Nephron (organoid): ENCODE measurements at regions not wholly inside any gene's neighbourhood (a gene's known extent, or its start where the extent isn't known, plus 50 kb on each side); places are given as distances from the start of the nearest gene placed in this dataset.

Experiments used
- H3K27ac Mint-ChIP-seq, 3 experiments: 2 replicates each; pipeline ENCODE4 v1.8.0; 2020; ENCODE audit warnings: mixed read lengths in 3 of 3, mild to moderate bottlenecking in 2 of 3, moderate library complexity in 1 of 3
- H3K27me3 Mint-ChIP-seq: 2 replicates; pipeline ENCODE4 v1.8.0; 2021; ENCODE audit warnings: low read depth, mild to moderate bottlenecking, moderate library complexity, mixed read lengths
- H3K36me3 Mint-ChIP-seq: 2 replicates; pipeline ENCODE4 v1.8.0; 2020; ENCODE audit warnings: low read depth, mixed read lengths
- H3K4me1 Mint-ChIP-seq: 2 replicates; pipeline ENCODE4 v1.8.0; 2020; ENCODE audit warnings: mixed read lengths
- H3K4me3 Mint-ChIP-seq, 3 experiments: 2 replicates each; pipeline ENCODE4 v1.8.0; 2020; ENCODE audit warnings: mild to moderate bottlenecking in 3 of 3, mixed read lengths in 3 of 3, moderate library complexity in 2 of 3
- H3K9me3 Mint-ChIP-seq: 2 replicates; pipeline ENCODE4 v1.8.0; 2020; ENCODE audit warnings: mixed read lengths
- CTCF ChIP-seq, 3 experiments: fragments of 200-600 bp; sonication (generic); IDR thresholded peaks; one replicate each; pipeline ENCODE4 v1.5.0; 2021; ENCODE audit warnings: antibody characterized with exemption in 3 of 3; ENCODE audit not compliant: unreplicated experiment in 3 of 3

- no peak overlapping the region for H3K4me3 Mint-ChIP-seq
- no peaks in the 10 kb centered on the region for H3K9me3 Mint-ChIP-seq
- no peaks in the 10 kb centered on the region for H3K27me3 Mint-ChIP-seq
- H3K4me1 Mint-ChIP-seq: peaks cover 6% of the 10 kb centered on the region
- TF ChIP-seq CTCF (IDR thresholded peaks at IDR 0.05; ENCODE audit: unreplicated experiment in 3 of 3): no peak
- no peaks in the 10 kb centered on the region for H3K36me3 Mint-ChIP-seq
- peak overlapping the region in 1 of 3 experiments; percentile 33 for H3K27ac Mint-ChIP-seq
Observed at GRCh38 chr17:65389426-65389825, 172.0 kb downstream of the AXIN2 start.

- Mint-ChIP-seq H3K9me3 (no peaks in the 10 kb centered on the region), H3K27ac (peak overlapping the region in 1 of 3 experiments; percentile 33), H3K4me1 (peaks cover 6% of the 10 kb centered on the region), H3K36me3 (no peaks in the 10 kb centered on the region), H3K4me3 (no peak overlapping the region), H3K27me3 (no peaks in the 10 kb centered on the region)
- TF ChIP-seq CTCF (IDR thresholded peaks at IDR 0.05; ENCODE audit: unreplicated experiment in 3 of 3): no peak
Observed at GRCh38 chr17:65388911-65389310, 172.5 kb downstream of the AXIN2 start.

- Mint-ChIP-seq H3K4me1 (peaks cover 6% of the 10 kb centered on the region), H3K9me3 (no peaks in the 10 kb centered on the region), H3K27ac (no peak overlapping the region), H3K27me3 (no peaks in the 10 kb centered on the region), H3K36me3 (no peaks in the 10 kb centered on the region), H3K4me3 (no peak overlapping the region)
- no peak for TF ChIP-seq CTCF (IDR thresholded peaks at IDR 0.05; ENCODE audit: unreplicated experiment in 3 of 3)
Observed at GRCh38 chr17:65387322-65387721, 174.1 kb downstream of the AXIN2 start.

- H3K36me3 Mint-ChIP-seq: no peaks in the 10 kb centered on the region
- H3K9me3 Mint-ChIP-seq: no peaks in the 10 kb centered on the region
- no peak for TF ChIP-seq CTCF (IDR thresholded peaks at IDR 0.05; ENCODE audit: unreplicated experiment in 3 of 3)
- no peak overlapping the region for H3K27ac Mint-ChIP-seq
- peaks cover 6% of the 10 kb centered on the region for H3K4me1 Mint-ChIP-seq
- no peaks in the 10 kb centered on the region for H3K27me3 Mint-ChIP-seq
- no peak overlapping the region for H3K4me3 Mint-ChIP-seq
Observed at GRCh38 chr17:65385726-65386125, 175.7 kb downstream of the AXIN2 start.

GRCh38 chr17:65385071-65385470 lies 176.4 kb downstream of the AXIN2 start:
- no peak for TF ChIP-seq CTCF (IDR thresholded peaks at IDR 0.05; ENCODE audit: unreplicated experiment in 3 of 3)
- H3K4me1 Mint-ChIP-seq: peaks cover 6% of the 10 kb centered on the region
- no peaks in the 10 kb centered on the region for H3K27me3 Mint-ChIP-seq
- H3K27ac Mint-ChIP-seq: no peak overlapping the region
- no peak overlapping the region for H3K4me3 Mint-ChIP-seq
- no peaks in the 10 kb centered on the region for H3K9me3 Mint-ChIP-seq
- H3K36me3 Mint-ChIP-seq: no peaks in the 10 kb centered on the region

- Mint-ChIP-seq H3K4me1 (no peaks in the 10 kb centered on the region), H3K27ac (no peak overlapping the region), H3K4me3 (no peak overlapping the region), H3K36me3 (no peaks in the 10 kb centered on the region), H3K27me3 (no peaks in the 10 kb centered on the region), H3K9me3 (no peaks in the 10 kb centered on the region)
- no peak for TF ChIP-seq CTCF (IDR thresholded peaks at IDR 0.05; ENCODE audit: unreplicated experiment in 3 of 3)
Observed at GRCh38 chr17:65381152-65381551, 180.3 kb downstream of the AXIN2 start.
